22Rv1 (cell line): ENCODE measurements at regions not wholly inside any gene's neighbourhood (a gene's known extent, or its start where the extent isn't known, plus 50 kb on each side); places are given as distances from the start of the nearest gene placed in this dataset.

Experiments
- CTCF ChIP-seq: fragments of 450-650 bp; IDR thresholded peaks from 2 replicates; pipeline ENCODE4 v1.5.1; 2017; ENCODE audit warnings: mild to moderate bottlenecking
- ZFX ChIP-seq: fragments of 450-650 bp; IDR thresholded peaks from 2 replicates; pipeline ENCODE4 v1.6.1; 2017; ENCODE audit warnings: antibody characterized with exemption, borderline replicate concordance

DNA sequence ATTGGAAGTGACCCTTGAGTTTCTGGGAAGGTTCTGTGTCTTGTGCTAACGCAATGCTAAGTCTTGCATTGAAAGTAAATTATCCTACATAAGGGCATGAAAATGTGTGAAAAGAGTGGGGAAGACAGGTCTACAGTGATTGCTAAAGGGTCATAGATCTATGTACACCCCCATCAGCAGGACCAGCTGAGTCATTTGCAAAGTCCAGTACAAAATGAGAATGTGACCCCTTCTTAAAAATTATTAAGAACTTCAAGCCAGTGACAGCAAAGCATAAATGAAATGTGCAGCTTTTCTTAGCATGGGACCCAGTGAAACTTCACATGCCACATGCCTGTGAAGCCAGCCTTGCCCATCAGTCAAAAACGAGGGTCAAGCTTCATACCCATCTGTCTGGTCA lies 640.7 kb upstream of the MKI67 start:
- TF ChIP-seq ZFX (no peak), CTCF (no peak)
